ENCODE measurements at regions not wholly inside any gene's neighbourhood (a gene's known extent, or its start where the extent isn't known, plus 50 kb on each side); places are given as distances from the start of the nearest gene placed in this dataset.

DNA sequence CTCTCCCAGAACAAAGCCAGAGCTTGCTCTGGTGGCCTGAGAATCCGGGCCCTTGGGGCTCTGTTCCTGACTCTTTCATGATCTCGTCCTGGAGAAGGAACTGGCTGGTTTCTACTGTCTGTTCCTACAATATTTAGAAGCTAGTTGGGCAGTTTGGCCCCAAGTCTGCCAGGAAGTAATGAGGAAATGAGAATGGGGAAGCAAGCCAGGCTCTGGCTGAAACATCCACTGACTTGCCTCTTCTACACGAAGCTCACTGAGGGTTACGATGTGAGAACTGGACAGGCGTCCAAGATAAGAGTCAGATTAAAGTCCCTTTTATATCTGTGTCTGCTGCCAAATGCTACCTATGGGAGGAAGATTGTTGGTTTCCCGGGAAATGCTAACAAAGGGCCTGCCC is 110.0 kb upstream of the KIRREL3 start:
- no peak overlapping the region for H3K27ac ChIP-seq (ENCODE audit: low read depth in 2 of 2, low read length in 1 of 2)
- peaks cover 7% of the 10 kb centered on the region for H3K27me3 ChIP-seq (ENCODE audit: insufficient read depth)
- H3F3A ChIP-seq (replicated peaks; ENCODE audit: insufficient read depth): no peaks in the 10 kb centered on the region
- no peaks in the 10 kb centered on the region for H3K9me3 ChIP-seq
- H2AFZ ChIP-seq (ENCODE audit: low read depth): no peak overlapping the region
- H3K79me2 ChIP-seq (ENCODE audit: insufficient read depth): no peaks in the 10 kb centered on the region
- no peaks in the 10 kb centered on the region for H4K20me1 ChIP-seq (ENCODE audit: insufficient read depth)
- WGBS (ENCODE audit: low lambda C conversion rate): 23% methylated on average over 6 of the region's 6 CpGs
- TF ChIP-seq CHD2 (IDR thresholded peaks at IDR 0.05; ENCODE audit: low read length, partially characterized antibody) (no peak), NFIC (IDR thresholded peaks at IDR 0.05; ENCODE audit: borderline replicate concordance) (no peak)
- ChIA-PET POLR2A (no interaction called here), CTCF (interaction anchor here (0.7 kb wide), 1 partner anchor 371 kb away, joined by 3 read pairs; no protein-coding TSS in a partner anchor)
- no peak overlapping the region for H3K9ac ChIP-seq
- no peak overlapping the region for H3K4me3 ChIP-seq (ENCODE audit: low read depth in 2 of 2, low read length in 1 of 2)
- no peak for DNase-seq
- no peaks in the 10 kb centered on the region for H3K4me1 ChIP-seq (ENCODE audit: control insufficient read depth in 1 of 2, insufficient read depth in 2 of 2, low read depth in 1 of 2, low read length in 1 of 2)
- no peaks in the 10 kb centered on the region for H3K9me2 ChIP-seq
- H3K36me3 ChIP-seq (replicated peaks in 1 of 2; ENCODE audit: control insufficient read depth in 1 of 2, insufficient read depth in 2 of 2, low read length in 1 of 2): no peaks in the 10 kb centered on the region
- H3K4me2 ChIP-seq: no peak overlapping the region

DNA sequence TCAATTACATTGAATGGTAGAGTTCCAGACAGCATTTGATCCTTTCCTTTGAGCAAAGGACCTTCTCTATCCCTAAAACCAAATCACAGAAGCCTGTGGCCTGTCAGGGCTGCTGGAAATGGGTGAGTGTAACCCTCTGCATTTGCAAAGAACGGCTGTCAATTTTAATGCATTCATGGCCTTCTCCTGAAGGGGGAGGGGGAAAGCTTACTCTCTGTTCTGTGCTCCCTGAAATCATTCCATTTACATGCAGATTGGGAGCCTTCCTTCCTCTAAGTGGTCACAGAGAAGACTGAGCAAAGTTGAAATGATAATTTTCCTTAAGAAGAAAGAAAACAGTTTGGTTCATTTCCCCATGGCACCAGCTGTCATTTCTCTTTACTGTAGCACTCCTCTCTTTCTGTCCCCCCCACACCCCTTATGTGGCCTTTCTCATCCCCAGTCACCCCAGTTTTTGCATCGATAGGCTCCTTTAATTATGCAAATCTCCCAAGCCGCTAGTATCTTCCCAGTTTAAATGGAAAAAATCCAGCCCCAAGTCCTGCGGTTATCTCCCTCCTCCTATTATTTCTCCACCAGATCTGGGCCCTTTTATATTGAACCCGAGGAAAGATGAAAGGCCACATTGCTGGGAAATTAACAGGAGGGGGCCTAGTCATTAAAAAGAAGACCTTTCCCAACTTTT is 109.4 kb upstream of the KIRREL3 start:
- Histone ChIP-seq H4K20me1 (ENCODE audit: insufficient read depth) (no peaks in the 10 kb centered on the region), H3K9me2 (no peaks in the 10 kb centered on the region), H3K36me3 (replicated peaks in 1 of 2; ENCODE audit: control insufficient read depth in 1 of 2, insufficient read depth in 2 of 2, low read length in 1 of 2) (no peaks in the 10 kb centered on the region), H3F3A (replicated peaks; ENCODE audit: insufficient read depth) (no peaks in the 10 kb centered on the region), H3K27me3 (ENCODE audit: insufficient read depth) (peaks cover 7% of the 10 kb centered on the region), H3K9me3 (no peaks in the 10 kb centered on the region), H3K4me1 (ENCODE audit: control insufficient read depth in 1 of 2, insufficient read depth in 2 of 2, low read depth in 1 of 2, low read length in 1 of 2) (no peaks in the 10 kb centered on the region), H3K79me2 (ENCODE audit: insufficient read depth) (no peaks in the 10 kb centered on the region), H3K4me2 (no peak overlapping the region), H3K4me3 (ENCODE audit: low read depth in 2 of 2, low read length in 1 of 2) (no peak overlapping the region), H3K27ac (ENCODE audit: low read depth in 2 of 2, low read length in 1 of 2) (no peak overlapping the region), H3K9ac (no peak overlapping the region), H2AFZ (ENCODE audit: low read depth) (no peak overlapping the region)
- POLR2A ChIA-PET: no interaction called here
- no peak for TF ChIP-seq SMC3 (IDR thresholded peaks at IDR 0.05; ENCODE audit: low read depth, low read length)
- TF ChIP-seq, protein P1, sequence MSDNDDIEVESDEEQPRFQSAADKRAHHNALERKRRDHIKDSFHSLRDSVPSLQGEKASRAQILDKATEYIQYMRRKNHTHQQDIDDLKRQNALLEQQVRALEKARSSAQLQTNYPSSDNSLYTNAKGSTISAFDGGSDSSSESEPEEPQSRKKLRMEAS (IDR thresholded peaks at IDR 0.05; ENCODE audit: low read depth): no peak
- TF ChIP-seq, protein P2, sequence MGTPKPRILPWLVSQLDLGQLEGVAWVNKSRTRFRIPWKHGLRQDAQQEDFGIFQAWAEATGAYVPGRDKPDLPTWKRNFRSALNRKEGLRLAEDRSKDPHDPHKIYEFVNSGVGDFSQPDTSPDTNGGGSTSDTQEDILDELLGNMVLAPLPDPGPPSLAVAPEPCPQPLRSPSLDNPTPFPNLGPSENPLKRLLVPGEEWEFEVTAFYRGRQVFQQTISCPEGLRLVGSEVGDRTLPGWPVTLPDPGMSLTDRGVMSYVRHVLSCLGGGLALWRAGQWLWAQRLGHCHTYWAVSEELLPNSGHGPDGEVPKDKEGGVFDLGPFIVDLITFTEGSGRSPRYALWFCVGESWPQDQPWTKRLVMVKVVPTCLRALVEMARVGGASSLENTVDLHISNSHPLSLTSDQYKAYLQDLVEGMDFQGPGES (IDR thresholded peaks at IDR 0.05; ENCODE audit: low read depth, low read length): no peak
- no peak for TF ChIP-seq TAF1 (IDR thresholded peaks at IDR 0.05; ENCODE audit: borderline replicate concordance, low read depth, low read length)
- no peak for TF ChIP-seq POLR2AphosphoS5 (IDR thresholded peaks at IDR 0.05; ENCODE audit: low read depth, low read length)
- no peak for TF ChIP-seq MEF2A (IDR thresholded peaks at IDR 0.05; ENCODE audit: borderline replicate concordance, low read depth)
- TF ChIP-seq, protein P3, sequence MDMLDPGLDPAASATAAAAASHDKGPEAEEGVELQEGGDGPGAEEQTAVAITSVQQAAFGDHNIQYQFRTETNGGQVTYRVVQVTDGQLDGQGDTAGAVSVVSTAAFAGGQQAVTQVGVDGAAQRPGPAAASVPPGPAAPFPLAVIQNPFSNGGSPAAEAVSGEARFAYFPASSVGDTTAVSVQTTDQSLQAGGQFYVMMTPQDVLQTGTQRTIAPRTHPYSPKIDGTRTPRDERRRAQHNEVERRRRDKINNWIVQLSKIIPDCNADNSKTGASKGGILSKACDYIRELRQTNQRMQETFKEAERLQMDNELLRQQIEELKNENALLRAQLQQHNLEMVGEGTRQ (IDR thresholded peaks at IDR 0.05; ENCODE audit: borderline replicate concordance, low read depth, low read length): no peak
- no peak for TF ChIP-seq RFX5 (IDR thresholded peaks at IDR 0.05; ENCODE audit: low read length)
- TF ChIP-seq NFIC (IDR thresholded peaks at IDR 0.05; ENCODE audit: borderline replicate concordance): no peak
- TF ChIP-seq JUND (IDR thresholded peaks at IDR 0.05): no peak
- TF ChIP-seq CHD2 (IDR thresholded peaks at IDR 0.05; ENCODE audit: low read length, partially characterized antibody): no peak
- no peak for TF ChIP-seq TCF12 (IDR thresholded peaks at IDR 0.05)
- no peak for TF ChIP-seq FOSL2 (IDR thresholded peaks at IDR 0.05; ENCODE audit: borderline replicate concordance, low read depth)
- TF ChIP-seq FOXJ3 (CRISPR knock-in tag; IDR thresholded peaks at IDR 0.05): no peak
- TF ChIP-seq TEAD4 (IDR thresholded peaks at IDR 0.05; ENCODE audit: borderline replicate concordance, insufficient read depth): no peak
- TF ChIP-seq, protein P4, sequence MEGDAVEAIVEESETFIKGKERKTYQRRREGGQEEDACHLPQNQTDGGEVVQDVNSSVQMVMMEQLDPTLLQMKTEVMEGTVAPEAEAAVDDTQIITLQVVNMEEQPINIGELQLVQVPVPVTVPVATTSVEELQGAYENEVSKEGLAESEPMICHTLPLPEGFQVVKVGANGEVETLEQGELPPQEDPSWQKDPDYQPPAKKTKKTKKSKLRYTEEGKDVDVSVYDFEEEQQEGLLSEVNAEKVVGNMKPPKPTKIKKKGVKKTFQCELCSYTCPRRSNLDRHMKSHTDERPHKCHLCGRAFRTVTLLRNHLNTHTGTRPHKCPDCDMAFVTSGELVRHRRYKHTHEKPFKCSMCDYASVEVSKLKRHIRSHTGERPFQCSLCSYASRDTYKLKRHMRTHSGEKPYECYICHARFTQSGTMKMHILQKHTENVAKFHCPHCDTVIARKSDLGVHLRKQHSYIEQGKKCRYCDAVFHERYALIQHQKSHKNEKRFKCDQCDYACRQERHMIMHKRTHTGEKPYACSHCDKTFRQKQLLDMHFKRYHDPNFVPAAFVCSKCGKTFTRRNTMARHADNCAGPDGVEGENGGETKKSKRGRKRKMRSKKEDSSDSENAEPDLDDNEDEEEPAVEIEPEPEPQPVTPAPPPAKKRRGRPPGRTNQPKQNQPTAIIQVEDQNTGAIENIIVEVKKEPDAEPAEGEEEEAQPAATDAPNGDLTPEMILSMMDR (IDR thresholded peaks at IDR 0.05): no peak
- TF ChIP-seq EZH2phosphoT487 (IDR thresholded peaks at IDR 0.05; ENCODE audit: borderline replicate concordance, low read depth): no peak
- TF ChIP-seq YY1 (IDR thresholded peaks at IDR 0.05; ENCODE audit: low read depth): no peak
- 15% methylated on average over 5 of the region's 5 CpGs for WGBS (ENCODE audit: low lambda C conversion rate)
- CTCF ChIA-PET: interaction anchor here (0.7 kb wide), 1 partner anchor 371 kb away, joined by 3 read pairs; no protein-coding TSS in a partner anchor
- no peak for DNase-seq

Data from SK-N-SH (cell line).